ENCODE measurements at regions not wholly inside any gene's neighbourhood (a gene's known extent, or its start where the extent isn't known, plus 50 kb on each side); places are given as distances from the start of the nearest gene placed in this dataset.

- no peak for TF ChIP-seq HSF1 (IDR thresholded peaks at IDR 0.05; ENCODE audit: low read depth, low read length)
- no peak for TF ChIP-seq CHD4 (IDR thresholded peaks at IDR 0.05)
- no peak for TF ChIP-seq TAF1 (IDR thresholded peaks at IDR 0.05; ENCODE audit: borderline replicate concordance, low read depth, low read length)
- TF ChIP-seq ETV6 (conservative IDR thresholded peaks at IDR 0.05 in 1 of 2, IDR thresholded peaks at IDR 0.05 in 1 of 2; ENCODE audit: borderline replicate concordance in 1 of 2, low read depth in 1 of 2), result no peak
- TF ChIP-seq E2F8 (IDR thresholded peaks at IDR 0.05; ENCODE audit: low read depth, partially characterized antibody), result no peak
- TF ChIP-seq CHD1 (IDR thresholded peaks at IDR 0.05; ENCODE audit: low read depth, low read length), result no peak
- TF ChIP-seq ZSCAN29 (IDR thresholded peaks at IDR 0.05), result no peak
- no peak for TF ChIP-seq POLR2AphosphoS2 (IDR thresholded peaks at IDR 0.05; ENCODE audit: low read depth, low read length)
Observed at GRCh38 chr3:99565331-99565730, 73.1 kb upstream of the COL8A1 start (continued).

- no peaks in the 10 kb centered on the region for H3K27me3 ChIP-seq (replicated peaks in 1 of 2; ENCODE audit: control insufficient read depth in 2 of 2, insufficient read depth in 2 of 2, low read length in 1 of 2)
- 0% methylated on average over 1 of the region's 1 CpG for WGBS (ENCODE audit: insufficient coverage, insufficient replicate concordance, low lambda C conversion rate, missing lambda C conversion rate)
- no peak overlapping the region for H3K4me3 ChIP-seq
- no peak for TF ChIP-seq ZBTB4 (CRISPR knock-in tag; IDR thresholded peaks at IDR 0.05)
- TF ChIP-seq BCLAF1 (IDR thresholded peaks at IDR 0.05), result no peak
- no peak for TF ChIP-seq JUNB (IDR thresholded peaks at IDR 0.05)
- TF ChIP-seq MEF2B (IDR thresholded peaks at IDR 0.05; ENCODE audit: partially characterized antibody, poor library complexity, severe bottlenecking), result no peak
- no peak for TF ChIP-seq ZSCAN29 (IDR thresholded peaks at IDR 0.05)
Observed at GRCh38 chr3:99562990-99563607, 75.3 kb upstream of the COL8A1 start.

More at GRCh38 chr3:99562990-99563607, 75.3 kb upstream of the COL8A1 start:
- no TSS peak for BruUV-seq (replicated peaks)
- Histone ChIP-seq H4K20me1 (ENCODE audit: control insufficient read depth, insufficient read depth) (no peaks in the 10 kb centered on the region), H3K27ac (ENCODE audit: control insufficient read depth, insufficient read depth) (no peak overlapping the region), H3K79me2 (ENCODE audit: control insufficient read depth, insufficient read depth, low read length) (no peaks in the 10 kb centered on the region), H3K36me3 (ENCODE audit: control insufficient read depth in 2 of 2, insufficient read depth in 2 of 2, low read length in 1 of 2) (no peaks in the 10 kb centered on the region), H2AFZ (ENCODE audit: control insufficient read depth, low read depth, low read length) (no peak overlapping the region), H3K9me3 (replicated peaks; ENCODE audit: control insufficient read depth, insufficient read depth, low read length) (no peaks in the 10 kb centered on the region), H3K9ac (ENCODE audit: control insufficient read depth, insufficient read depth, low read length) (no peak overlapping the region), H3K4me1 (ENCODE audit: control insufficient read depth, insufficient read depth, low read length) (no peaks in the 10 kb centered on the region), H3K4me2 (ENCODE audit: control insufficient read depth, insufficient read depth) (no peak overlapping the region)
- ChIA-PET SMC1A (ENCODE audit: uncharacterized antibody, unreplicated experiment) (interaction anchor here (0.7 to 1.3 kb wide), 3 partner anchors 14 to 602 kb away, joined by 3 to 4 read pairs (median 3); no protein-coding TSS in a partner anchor), RAD21 (ENCODE audit: unreplicated experiment) (no interaction called here), POLR2A (no interaction called here), CTCF (no interaction called here)
- DNase-seq (ENCODE audit: low read depth, low spot score), result no peak
- no peak for ATAC-seq
- in situ Hi-C loops (cut with MboI) (no loop called here), intact Hi-C loops (cut with micrococcal nuclease; ENCODE audit: unreplicated experiment) (no loop called here)
- no peak for FAIRE-seq
